ENCODE measurements at regions not wholly inside any gene's neighbourhood (a gene's known extent, or its start where the extent isn't known, plus 50 kb on each side); places are given as distances from the start of the nearest gene placed in this dataset.
"Not testable (repeated sequence)": the region's sequence is repeated elsewhere in the genome, so short reads cannot be mapped to it uniquely, and the experiment has no call there.

- in situ Hi-C loops (cut with HindIII; ENCODE audit: low sequenced_read_pairs): no loop called here
Observed at GRCh38 chr7:13627455-13627854, 362.0 kb downstream of the ETV1 start.

- in situ Hi-C loops (cut with HindIII; ENCODE audit: low sequenced_read_pairs): no loop called here
Observed at GRCh38 chr7:13628239-13629001, 361.0 kb downstream of the ETV1 start.

GRCh38 chr7:13631207-13632049 is 358.0 kb downstream of the ETV1 start:
- in situ Hi-C loops (cut with HindIII; ENCODE audit: low sequenced_read_pairs): not testable (repeated sequence)

DNA sequence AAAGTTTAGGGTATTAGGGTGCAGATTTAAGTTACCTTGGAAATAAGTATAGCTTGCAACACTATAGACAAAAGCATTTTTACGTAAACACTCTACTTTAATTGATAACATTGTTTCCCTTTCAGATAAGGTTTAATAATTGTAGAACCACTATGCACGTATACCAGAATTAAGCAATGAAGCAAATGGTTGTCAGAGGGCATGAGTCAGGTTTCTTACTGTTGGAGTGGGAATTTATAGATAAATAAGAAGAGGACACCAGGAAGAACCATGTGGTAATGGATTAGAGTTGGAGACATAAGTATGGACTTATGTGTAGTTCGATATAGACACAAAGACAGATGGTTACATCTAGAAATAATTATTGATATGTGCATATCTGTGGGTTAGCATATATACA is 355.6 kb downstream of the ETV1 start:
- in situ Hi-C loops (cut with HindIII; ENCODE audit: low sequenced_read_pairs): no loop called here

GRCh38 chr7:13639396-13639795 is 350.1 kb downstream of the ETV1 start:
- in situ Hi-C loops (cut with HindIII; ENCODE audit: low sequenced_read_pairs): no loop called here

DNA sequence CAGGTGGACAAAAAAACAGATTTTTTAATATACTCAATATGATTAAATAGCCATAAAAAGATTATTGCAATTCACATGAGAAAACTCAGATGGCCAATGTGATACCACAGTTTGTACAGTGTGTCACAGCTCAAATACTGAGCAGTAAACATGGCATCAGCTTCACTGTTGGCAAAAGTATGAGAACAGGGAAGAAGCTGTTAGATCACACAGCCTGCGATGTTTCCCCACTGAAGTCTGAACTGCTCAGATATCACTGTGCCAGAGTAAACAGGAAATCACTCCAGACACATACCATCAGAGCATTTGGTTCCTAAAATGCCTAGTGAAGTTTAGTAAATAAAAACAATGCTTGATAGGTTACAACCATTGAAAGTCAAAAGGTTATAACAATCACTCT is 347.8 kb downstream of the ETV1 start:
- in situ Hi-C loops (cut with HindIII; ENCODE audit: low sequenced_read_pairs): no loop called here

DNA sequence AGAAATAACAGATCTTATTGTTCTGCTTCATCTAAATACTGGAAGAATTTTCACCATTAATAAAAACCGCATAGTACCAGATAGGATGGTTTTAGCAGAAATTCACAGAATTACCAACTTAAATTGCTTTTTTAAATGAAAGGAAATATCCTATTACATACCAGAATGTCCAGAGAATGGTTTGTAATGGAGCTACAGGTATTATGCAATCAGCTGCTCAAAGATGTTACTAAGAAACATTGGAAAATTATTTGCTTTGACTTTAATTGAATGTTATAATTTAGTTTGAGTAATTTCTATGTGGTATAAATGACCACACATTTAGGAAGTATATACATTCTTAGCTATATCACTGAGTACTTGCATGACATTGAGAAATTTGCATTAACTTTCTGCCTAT is 338.3 kb downstream of the ETV1 start:
- in situ Hi-C loops (cut with HindIII; ENCODE audit: low sequenced_read_pairs): no loop called here

DNA sequence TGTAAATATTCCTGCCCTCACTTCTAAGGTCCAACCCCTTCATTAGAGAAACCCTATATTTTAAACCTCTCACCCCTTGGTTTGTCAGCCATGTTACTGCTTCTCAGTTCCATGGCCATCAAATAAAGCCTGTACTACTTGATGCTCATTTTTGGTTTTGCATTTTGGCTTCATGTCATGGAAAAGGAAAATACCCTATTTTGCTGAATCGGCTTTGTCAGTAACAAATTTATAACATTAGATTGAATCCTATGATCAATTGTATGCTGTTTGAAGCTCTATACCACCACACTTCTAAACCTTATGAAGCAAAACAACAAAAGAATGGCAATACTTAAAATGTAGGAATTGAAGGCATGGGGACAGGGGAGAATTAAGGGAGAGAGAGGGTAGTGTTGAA is 333.1 kb downstream of the ETV1 start:
- in situ Hi-C loops (cut with HindIII; ENCODE audit: low sequenced_read_pairs): no loop called here

GRCh38 chr7:13673290-13673689 is 316.2 kb downstream of the ETV1 start:
- in situ Hi-C loops (cut with HindIII; ENCODE audit: low sequenced_read_pairs): no loop called here

DNA sequence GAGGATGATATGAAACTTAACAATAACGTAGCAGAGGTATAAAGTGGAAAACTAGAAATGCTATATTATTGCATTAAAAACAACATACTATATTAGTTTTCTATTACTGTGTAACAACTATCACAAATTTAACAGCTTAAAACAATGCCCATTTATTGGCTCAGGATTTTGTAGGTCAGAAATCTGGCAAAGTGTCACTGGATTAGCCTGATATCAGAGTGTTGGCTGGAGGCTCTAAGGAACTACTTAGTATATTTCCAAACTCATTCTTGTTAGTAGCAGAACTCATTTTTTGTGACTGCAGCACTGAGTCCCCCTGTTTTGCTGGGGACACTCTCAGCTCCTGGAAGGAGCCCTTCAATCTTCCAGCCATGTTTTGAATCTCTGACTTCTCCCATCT is 306.8 kb downstream of the ETV1 start:
- in situ Hi-C loops (cut with HindIII; ENCODE audit: low sequenced_read_pairs): no loop called here

- in situ Hi-C loops (cut with HindIII; ENCODE audit: low sequenced_read_pairs): no loop called here
Observed at GRCh38 chr7:13687500-13687899, 302.0 kb downstream of the ETV1 start.

GRCh38 chr7:13692548-13692947 is 296.9 kb downstream of the ETV1 start:
- in situ Hi-C loops (cut with HindIII; ENCODE audit: low sequenced_read_pairs): no loop called here

GRCh38 chr7:13702251-13702650 is 287.2 kb downstream of the ETV1 start:
- in situ Hi-C loops (cut with HindIII; ENCODE audit: low sequenced_read_pairs): no loop called here

GRCh38 chr7:13708670-13709069 is 280.8 kb downstream of the ETV1 start:
- in situ Hi-C loops (cut with HindIII; ENCODE audit: low sequenced_read_pairs): no loop called here

DNA sequence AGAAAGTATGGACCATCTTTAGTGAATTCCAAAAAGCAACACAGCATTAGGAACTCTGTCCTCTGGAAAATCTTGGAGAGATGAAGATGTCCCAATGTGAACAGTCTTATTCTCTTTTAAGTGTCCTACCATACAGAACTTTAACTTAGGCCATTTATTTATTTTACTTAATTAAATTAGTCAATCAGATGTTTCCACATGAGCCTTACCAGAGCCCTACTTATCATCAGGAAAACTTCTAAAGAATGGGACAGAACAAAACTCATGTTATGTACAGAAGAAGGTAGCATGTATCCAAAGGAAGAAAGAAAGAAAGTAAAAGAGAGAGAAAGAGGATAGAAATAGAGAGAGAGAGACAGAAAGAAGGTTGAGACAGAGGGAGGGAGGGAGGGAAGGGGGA is 276.4 kb downstream of the ETV1 start:
- in situ Hi-C loops (cut with HindIII; ENCODE audit: low sequenced_read_pairs): no loop called here

GRCh38 chr7:13715534-13715933 is 273.9 kb downstream of the ETV1 start:
- in situ Hi-C loops (cut with HindIII; ENCODE audit: low sequenced_read_pairs): no loop called here

- in situ Hi-C loops (cut with HindIII; ENCODE audit: low sequenced_read_pairs): no loop called here
Observed at GRCh38 chr7:13717031-13717430, 272.4 kb downstream of the ETV1 start.

- in situ Hi-C loops (cut with HindIII; ENCODE audit: low sequenced_read_pairs): no loop called here
Observed at GRCh38 chr7:13724191-13724976, 265.1 kb downstream of the ETV1 start.

GRCh38 chr7:13724977-13725566 is 264.4 kb downstream of the ETV1 start:
- in situ Hi-C loops (cut with HindIII; ENCODE audit: low sequenced_read_pairs): no loop called here

- in situ Hi-C loops (cut with HindIII; ENCODE audit: low sequenced_read_pairs): no loop called here
Observed at GRCh38 chr7:13725591-13725990, 263.9 kb downstream of the ETV1 start.

DNA sequence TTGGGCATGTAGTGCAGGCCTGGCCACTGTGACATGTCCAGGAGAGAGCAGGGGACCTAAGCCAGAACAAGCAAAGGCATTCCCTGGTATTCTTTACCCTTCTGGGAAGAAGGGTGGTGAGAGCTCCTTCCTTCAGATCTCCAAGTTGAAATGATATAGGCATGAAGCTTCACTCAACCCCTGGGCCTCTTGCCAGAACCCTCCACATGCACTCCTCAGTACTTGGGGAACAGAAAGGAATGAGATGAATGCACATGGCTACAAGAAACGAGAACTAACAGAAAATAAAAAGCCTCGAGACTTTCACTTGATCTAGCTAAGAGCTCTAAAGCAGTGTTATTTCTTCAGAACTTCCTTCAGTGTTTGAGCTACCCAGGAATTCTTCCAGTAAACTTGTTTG is 262.2 kb downstream of the ETV1 start:
- in situ Hi-C loops (cut with HindIII; ENCODE audit: low sequenced_read_pairs): no loop called here
